GM19455 (cell line): ENCODE measurements at regions not wholly inside any gene's neighbourhood (a gene's known extent, or its start where the extent isn't known, plus 50 kb on each side); places are given as distances from the start of the nearest gene placed in this dataset.
"Not testable (repeated sequence)": the region's sequence is repeated elsewhere in the genome, so short reads cannot be mapped to it uniquely, and the experiment has no call there.

Experiments used
- ATAC-seq: cut with Tn5 transposase; IDR thresholded peaks from one replicate; pipeline ENCODE4 v1.9.1; 2021; ENCODE audit not compliant: unreplicated experiment

- ATAC-seq, result no peak
These were observed 147.9 kb upstream of the ABI3BP start for GRCh38 chr3:101141135-101141534.

- no peak for ATAC-seq
These were observed 145.6 kb upstream of the ABI3BP start for GRCh38 chr3:101138817-101139216.

GRCh38 chr3:101134331-101134730, 141.1 kb upstream of the ABI3BP start:
- ATAC-seq, result no peak

- ATAC-seq, result no peak
These were observed 140.4 kb upstream of the ABI3BP start for GRCh38 chr3:101133652-101134051.

- not testable (repeated sequence) for ATAC-seq
These were observed 140.0 kb upstream of the ABI3BP start for GRCh38 chr3:101133197-101133596.

GRCh38 chr3:101131767-101132166, 138.5 kb upstream of the ABI3BP start:
- ATAC-seq, result no peak

GRCh38 chr3:101128786-101129185, 135.6 kb upstream of the ABI3BP start:
- ATAC-seq, result no peak

- no peak for ATAC-seq
These were observed 134.8 kb upstream of the ABI3BP start for GRCh38 chr3:101128001-101128400.

- no peak for ATAC-seq
These were observed 130.9 kb upstream of the ABI3BP start for GRCh38 chr3:101124125-101124524.

GRCh38 chr3:101123081-101123480, 129.9 kb upstream of the ABI3BP start:
- no peak for ATAC-seq

GRCh38 chr3:101122681-101123080, 129.5 kb upstream of the ABI3BP start:
- no peak for ATAC-seq

- no peak for ATAC-seq
These were observed 126.8 kb upstream of the ABI3BP start for GRCh38 chr3:101120039-101120438.

GRCh38 chr3:101119535-101119934, 126.3 kb upstream of the ABI3BP start:
- no peak for ATAC-seq

- no peak for ATAC-seq
These were observed 124.8 kb upstream of the ABI3BP start for GRCh38 chr3:101117980-101118379.

- ATAC-seq, result no peak
These were observed 124.2 kb upstream of the ABI3BP start for GRCh38 chr3:101117465-101117864.

- ATAC-seq, result not testable (repeated sequence)
These were observed 117.1 kb upstream of the ABI3BP start for GRCh38 chr3:101110295-101110694.

- no peak for ATAC-seq
These were observed 111.1 kb upstream of the ABI3BP start for GRCh38 chr3:101104321-101104720.

- no peak for ATAC-seq
These were observed 109.6 kb upstream of the ABI3BP start for GRCh38 chr3:101102678-101103296.

- ATAC-seq, result no peak
These were observed 107.3 kb upstream of the ABI3BP start for GRCh38 chr3:101100361-101101009.

GRCh38 chr3:101099791-101100190, 106.6 kb upstream of the ABI3BP start:
- ATAC-seq, result no peak

GRCh38 chr3:101096444-101096843, 103.2 kb upstream of the ABI3BP start:
- no peak for ATAC-seq

GRCh38 chr3:101095693-101096430, 102.6 kb upstream of the ABI3BP start:
- no peak for ATAC-seq
